WTC11 (cell line): ENCODE measurements at regions not wholly inside any gene's neighbourhood (a gene's known extent, or its start where the extent isn't known, plus 50 kb on each side); places are given as distances from the start of the nearest gene placed in this dataset.

Experiments used
- ATAC-seq: fragments of 200-7000 bp; cut with Tn5 transposase; 2 replicates; pipeline ENCODE4 v1.10.0; 2021; ENCODE audit warnings: mild to moderate bottlenecking, moderate library complexity
- CTCF ChIA-PET: fragments of 300-600 bp; sonication (Branson Sonifier 250); formaldehyde crosslinking; loops from one replicate; lab custom pipeline; 2021; ENCODE audit warnings: antibody characterized with exemption; lab: Charles Lee
- POLR2A ChIA-PET: fragments of 350-600 bp; sonication (Branson Sonifier 250); formaldehyde crosslinking; loops from one replicate; lab custom pipeline; 2021; ENCODE audit warnings: antibody characterized with exemption; lab: Charles Lee
- DNase-seq: peaks from one replicate; pipeline ENCODE4 v3.0.0; 2021; ENCODE audit warnings: low spot score
- H3K27ac Mint-ChIP-seq: 2 replicates; pipeline ENCODE4 v1.8.0; 2021; ENCODE audit warnings: mixed read lengths
- H3K27me3 Mint-ChIP-seq: 2 replicates; pipeline ENCODE4 v1.8.0; 2021; ENCODE audit warnings: low read depth, mild to moderate bottlenecking, moderate library complexity, mixed read lengths
- H3K36me3 Mint-ChIP-seq: 2 replicates; pipeline ENCODE4 v1.8.0; 2021; ENCODE audit warnings: mixed read lengths
- H3K4me1 Mint-ChIP-seq: 2 replicates; pipeline ENCODE4 v1.8.0; 2022; ENCODE audit warnings: mixed read lengths
- H3K4me3 Mint-ChIP-seq: 2 replicates; pipeline ENCODE4 v1.8.0; 2021; ENCODE audit warnings: mild to moderate bottlenecking, moderate library complexity, mixed read lengths
- H3K9me3 Mint-ChIP-seq: 2 replicates; pipeline ENCODE4 v1.8.0; 2021; ENCODE audit warnings: mixed read lengths
- AFF4 ChIP-seq: sonication (generic); formaldehyde crosslinking; IDR thresholded peaks from 2 replicates; pipeline ENCODE4 v1.8.1; 2023; ENCODE audit warnings: mild to moderate bottlenecking, missing genetic modification reagents, borderline replicate concordance
- ATF2 ChIP-seq: sonication (generic); formaldehyde crosslinking; IDR thresholded peaks from 2 replicates; pipeline ENCODE4 v1.8.1; 2022; ENCODE audit warnings: low read depth, missing genetic modification reagents, borderline replicate concordance
- ATF6 ChIP-seq: sonication (generic); formaldehyde crosslinking; IDR thresholded peaks from 2 replicates; pipeline ENCODE4 v1.8.1; 2023; ENCODE audit warnings: mild to moderate bottlenecking, missing genetic modification reagents
- CBFB ChIP-seq: sonication (generic); formaldehyde crosslinking; IDR thresholded peaks from 2 replicates; pipeline ENCODE4 v1.8.1; 2022; ENCODE audit warnings: mild to moderate bottlenecking, low read depth, missing genetic modification reagents
- ELF4 ChIP-seq: sonication (generic); formaldehyde crosslinking; IDR thresholded peaks from 2 replicates; pipeline ENCODE4 v1.8.1; 2022; ENCODE audit warnings: low read depth, mild to moderate bottlenecking, moderate library complexity, missing genetic modification reagents
- FOXJ3 ChIP-seq: sonication (generic); formaldehyde crosslinking; IDR thresholded peaks from 2 replicates; pipeline ENCODE4 v1.9.0; 2021; ENCODE audit warnings: missing genetic modification reagents, mild to moderate bottlenecking, borderline replicate concordance
- FOXP1 ChIP-seq: sonication (generic); formaldehyde crosslinking; IDR thresholded peaks from 2 replicates; pipeline ENCODE4 v1.8.0; 2022; ENCODE audit warnings: missing genetic modification reagents, mild to moderate bottlenecking, moderate library complexity, borderline replicate concordance
- GTF2I ChIP-seq: fragments of 250-450 bp; sonication (Bioruptor Pico); conservative IDR thresholded peaks from 2 replicates; pipeline ENCODE4 v1.4.0; 2021; ENCODE audit warnings: mild to moderate bottlenecking
- MYBL2 ChIP-seq: sonication (generic); formaldehyde crosslinking; IDR thresholded peaks from 2 replicates; pipeline ENCODE4 v1.8.1; 2023; ENCODE audit warnings: mild to moderate bottlenecking, moderate library complexity, missing genetic modification reagents
- NFYB ChIP-seq: sonication (generic); formaldehyde crosslinking; conservative IDR thresholded peaks from 2 replicates; pipeline ENCODE4 v1.8.0; 2022; ENCODE audit warnings: low read depth, missing genetic modification reagents
- SOX15 ChIP-seq: fragments of 250-450 bp; sonication (Bioruptor Pico); IDR thresholded peaks from 2 replicates; pipeline ENCODE4 v1.9.0; 2021; ENCODE audit warnings: mild to moderate bottlenecking
- SP1 ChIP-seq: sonication (generic); formaldehyde crosslinking; conservative IDR thresholded peaks from 2 replicates; pipeline ENCODE4 v1.8.1; 2022; ENCODE audit warnings: missing genetic modification reagents
- STAT6 ChIP-seq: sonication (generic); formaldehyde crosslinking; conservative IDR thresholded peaks from 2 replicates; pipeline ENCODE4 v1.8.1; 2023; ENCODE audit warnings: mild to moderate bottlenecking, low read depth, missing genetic modification reagents, moderate library complexity
- ZNF138 ChIP-seq: sonication (generic); formaldehyde crosslinking; conservative IDR thresholded peaks from 2 replicates; pipeline ENCODE4 v1.8.1; 2022; ENCODE audit warnings: mild to moderate bottlenecking, moderate library complexity, missing genetic modification reagents
- ZNF219 ChIP-seq: sonication (generic); formaldehyde crosslinking; IDR thresholded peaks from 2 replicates; pipeline ENCODE4 v1.8.0; 2023; ENCODE audit warnings: missing genetic modification reagents, mild to moderate bottlenecking, borderline replicate concordance
- ZNF232 ChIP-seq: sonication (generic); formaldehyde crosslinking; IDR thresholded peaks from 2 replicates; pipeline ENCODE4 v1.8.0; 2022; ENCODE audit warnings: mild to moderate bottlenecking, missing genetic modification reagents
- ZNF281 ChIP-seq: sonication (generic); formaldehyde crosslinking; IDR thresholded peaks from 2 replicates; pipeline ENCODE4 v1.8.0; 2023; ENCODE audit warnings: mild to moderate bottlenecking, missing genetic modification reagents

GRCh38 chr22:47599753-47600152 lies 837.3 kb downstream of the TBC1D22A start:
- H3K4me1 Mint-ChIP-seq: peaks cover 16% of the 10 kb centered on the region

More at GRCh38 chr22:47599753-47600152, 837.3 kb downstream of the TBC1D22A start:
- POLR2A ChIA-PET: no interaction called here
- Mint-ChIP-seq H3K4me3 (no peak overlapping the region; the same call in 1 of the 2 replicates), H3K27me3 (peaks cover 3% of the 10 kb centered on the region), H3K36me3 (peaks cover 4% of the 10 kb centered on the region; the same call in 1 of the 2 replicates), H3K27ac (no peak overlapping the region), H3K9me3 (peaks cover 19% of the 10 kb centered on the region)
- TF ChIP-seq ZNF281 (CRISPR knock-in tag) (no peak), ATF6 (no peak), ATF2 (no peak), STAT6 (no peak), ZNF138 (CRISPR knock-in tag) (no peak), SOX15 (no peak), MYBL2 (CRISPR knock-in tag) (no peak), AFF4 (no peak), CBFB (no peak), SP1 (no peak), ZNF219 (CRISPR knock-in tag) (no peak), FOXJ3 (no peak), NFYB (CRISPR knock-in tag) (no peak), FOXP1 (CRISPR knock-in tag) (no peak), ELF4 (CRISPR knock-in tag) (no peak), GTF2I (CRISPR knock-in tag) (no peak), ZNF232 (CRISPR knock-in tag) (no peak)
- DNase-seq (no peak), ATAC-seq (no peak)
- CTCF ChIA-PET: no interaction called here
